PC-9 (cell line): ENCODE measurements at regions not wholly inside any gene's neighbourhood (a gene's known extent, or its start where the extent isn't known, plus 50 kb on each side); places are given as distances from the start of the nearest gene placed in this dataset.

ENCODE experiments used
- BruUV-seq: library from RNA; stranded (reverse); fragments of 400-500 nt; replicated peaks from 2 replicates; lab custom pipeline; 2021; lab: Mats Ljungman, UMichigan
- CTCF ChIA-PET: fragments of 300-600 bp; sonication (Branson Sonifier 250); formaldehyde crosslinking; loops from one replicate; lab custom pipeline; 2022; ENCODE audit warnings: antibody characterized with exemption; lab: Charles Lee
- POLR2A ChIA-PET: fragments of 300-600 bp; sonication (Branson Sonifier 250); formaldehyde crosslinking; loops from one replicate; lab custom pipeline; 2022; ENCODE audit warnings: antibody characterized with exemption; ENCODE audit not compliant: unreplicated experiment; lab: Charles Lee
- DNase-seq, 2 experiments: peaks; one replicate each; pipeline versions ENCODE4 v3.0.0 to v3.0.0-alpha.2; 2015 to 2022; ENCODE audit warnings: mixed read lengths in 1 of 2
- H2AFZ ChIP-seq: fragments of 200-600 bp; sonication (generic); 2 replicates; pipeline ENCODE4 v1.8.1; 2017; ENCODE audit warnings: antibody characterized with exemption
- H3F3A ChIP-seq: fragments of 200-600 bp; sonication (generic); 2 replicates; pipeline ENCODE4 v1.8.1; 2017; ENCODE audit warnings: antibody characterized with exemption, mild to moderate bottlenecking, low read depth; ENCODE audit not compliant: insufficient read depth
- H3K27ac ChIP-seq: fragments of 200-600 bp; sonication (generic); 2 replicates; pipeline ENCODE4 v1.6.1; 2016; ENCODE audit warnings: mixed run types
- H3K27me3 ChIP-seq: fragments of 200-600 bp; sonication (generic); 2 replicates; pipeline ENCODE4 v1.6.1; 2016; ENCODE audit warnings: low read depth, mixed run types; ENCODE audit not compliant: insufficient read depth
- H3K36me3 ChIP-seq: fragments of 200-600 bp; sonication (generic); 2 replicates; pipeline ENCODE4 v1.6.1; 2016; ENCODE audit warnings: low read depth, mixed run types
- H3K4me1 ChIP-seq: fragments of 200-600 bp; sonication (generic); replicated peaks from 2 replicates; pipeline ENCODE4 v1.6.1; 2016; ENCODE audit warnings: mixed run types; ENCODE audit not compliant: insufficient read depth
- H3K4me2 ChIP-seq: fragments of 200-600 bp; sonication (generic); 2 replicates; pipeline ENCODE4 v1.6.1; 2017; ENCODE audit warnings: mixed run types
- H3K4me3 ChIP-seq: fragments of 200-600 bp; sonication (generic); 2 replicates; pipeline ENCODE4 v1.6.1; 2016; ENCODE audit warnings: mixed run types
- H3K79me2 ChIP-seq: fragments of 200-600 bp; sonication (generic); 2 replicates; pipeline ENCODE4 v1.6.1; 2017; ENCODE audit warnings: low read depth, mixed run types
- H3K9me2 ChIP-seq: fragments of 200-600 bp; sonication (generic); 2 replicates; pipeline ENCODE4 v1.8.1; 2017; ENCODE audit warnings: mild to moderate bottlenecking; ENCODE audit not compliant: insufficient read depth
- H3K9me3 ChIP-seq: fragments of 200-600 bp; sonication (generic); 2 replicates; pipeline ENCODE4 v1.8.1; 2016; ENCODE audit warnings: low read depth; ENCODE audit not compliant: insufficient read depth
- H4K20me1 ChIP-seq: fragments of 200-600 bp; sonication (generic); 2 replicates; pipeline ENCODE4 v1.8.1; 2017; ENCODE audit not compliant: insufficient read depth
- CTCF ChIP-seq: fragments of 200-600 bp; sonication (generic); conservative IDR thresholded peaks from 2 replicates; pipeline ENCODE4 v1.6.1; 2017; ENCODE audit warnings: mixed run types, antibody characterized with exemption, mild to moderate bottlenecking, moderate library complexity
- EZH2 ChIP-seq: fragments of 200-600 bp; sonication (generic); IDR thresholded peaks from 2 replicates; pipeline ENCODE4 v1.8.0; 2017; ENCODE audit warnings: antibody characterized with exemption, low read depth
- intact Hi-C: fragments of 100-400 bp; cut with micrococcal nuclease; formaldehyde crosslinking; loops from one replicate; pipeline ENCODE4 v1.10.0; 2022; ENCODE audit not compliant: unreplicated experiment

GRCh38 chr2:222798528-222798927 lies 62.3 kb upstream of the ACSL3 start:
- H3K79me2 ChIP-seq: no peaks in the 10 kb centered on the region
- H3F3A ChIP-seq: no peaks in the 10 kb centered on the region
- no peaks in the 10 kb centered on the region for H3K9me2 ChIP-seq
- no peak for DNase-seq
- no peak for TF ChIP-seq CTCF
- no peaks in the 10 kb centered on the region for H3K36me3 ChIP-seq
- no peak overlapping the region for H3K4me2 ChIP-seq
- H3K27ac ChIP-seq: no peak overlapping the region
- POLR2A ChIA-PET: no interaction called here
- no peaks in the 10 kb centered on the region for H4K20me1 ChIP-seq
- BruUV-seq: no TSS peak
- intact Hi-C loops: no loop called here
- CTCF ChIA-PET: interaction anchor here (0.5 to 2.2 kb wide), 5 partner anchors 43 to 104 kb away, joined by 3 to 16 read pairs (median 4); no protein-coding TSS in a partner anchor
- H3K4me3 ChIP-seq: no peak overlapping the region
- no peaks in the 10 kb centered on the region for H3K27me3 ChIP-seq
- peaks cover 18% of the 10 kb centered on the region for H3K4me1 ChIP-seq
- H2AFZ ChIP-seq: no peak overlapping the region
- H3K9me3 ChIP-seq: no peaks in the 10 kb centered on the region

GRCh38 chr2:222799262-222799918 lies 61.4 kb upstream of the ACSL3 start:
- no TSS peak for BruUV-seq
- Histone ChIP-seq H3K9me2 (no peaks in the 10 kb centered on the region), H2AFZ (no peak overlapping the region), H3K27ac (no peak overlapping the region), H3K27me3 (no peaks in the 10 kb centered on the region), H3F3A (no peaks in the 10 kb centered on the region), H3K36me3 (no peaks in the 10 kb centered on the region), H4K20me1 (no peaks in the 10 kb centered on the region), H3K4me3 (no peak overlapping the region), H3K4me2 (no peak overlapping the region), H3K4me1 (peaks cover 18% of the 10 kb centered on the region), H3K79me2 (no peaks in the 10 kb centered on the region), H3K9me3 (no peaks in the 10 kb centered on the region)
- no peak for DNase-seq
- ChIA-PET POLR2A (no interaction called here), CTCF (no interaction called here)
- TF ChIP-seq EZH2 (no peak), CTCF (no peak)
- intact Hi-C loops: no loop called here

- no peaks in the 10 kb centered on the region for H3K27me3 ChIP-seq
- H3K79me2 ChIP-seq: no peaks in the 10 kb centered on the region
- H4K20me1 ChIP-seq: no peaks in the 10 kb centered on the region
- no peak overlapping the region for H3K4me2 ChIP-seq
- no peak for DNase-seq
- POLR2A ChIA-PET: interaction anchor here (0.6 kb wide), 1 partner anchor 26 kb away, joined by 3 read pairs; no protein-coding TSS in a partner anchor
- BruUV-seq: no TSS peak
- peaks cover 33% of the 10 kb centered on the region for H3K4me1 ChIP-seq
- CTCF ChIA-PET: interaction anchor here (0.7 kb wide), 1 partner anchor 1667 kb away, joined by 4 read pairs; no protein-coding TSS in a partner anchor
- no peak overlapping the region for H2AFZ ChIP-seq
- TF ChIP-seq CTCF (no peak), EZH2 (no peak)
- no peaks in the 10 kb centered on the region for H3K9me2 ChIP-seq
- no peaks in the 10 kb centered on the region for H3K9me3 ChIP-seq
- intact Hi-C loops: no loop called here
- no peak overlapping the region for H3K4me3 ChIP-seq
- H3F3A ChIP-seq: peaks cover 25% of the 10 kb centered on the region
- H3K27ac ChIP-seq: no peak overlapping the region
- no peaks in the 10 kb centered on the region for H3K36me3 ChIP-seq
Observed at GRCh38 chr2:222802514-222803196, 58.2 kb upstream of the ACSL3 start.
